Naive thymus-derived CD4-positive, alpha-beta T cell (primary cell): ENCODE measurements at regions not wholly inside any gene's neighbourhood (a gene's known extent, or its start where the extent isn't known, plus 50 kb on each side); places are given as distances from the start of the nearest gene placed in this dataset.

ENCODE experiments used
- ATAC-seq: fragments of 150-1000 bp; cut with Tn5 transposase; 2 replicates; pipeline ENCODE4 v1.10.0; 2021; ENCODE audit warnings: mild to moderate bottlenecking, moderate library complexity
- CTCF ChIA-PET: fragments of 350-600 bp; sonication (Branson Sonifier 250); formaldehyde crosslinking; loops from one replicate; lab custom pipeline; 2021; ENCODE audit warnings: antibody characterized with exemption; lab: Charles Lee
- POLR2A ChIA-PET: fragments of 350-600 bp; sonication (Branson Sonifier 250); formaldehyde crosslinking; loops from one replicate; lab custom pipeline; 2021; ENCODE audit warnings: antibody characterized with exemption, inconsistent platforms; lab: Charles Lee
- DNase-seq, 9 donors: peaks; one replicate each; pipeline versions ENCODE4 v3.0.0 to v3.0.0-alpha.2; 2020 to 2022; ENCODE audit warnings: mixed read lengths in 1 of 9
- H3K27ac ChIP-seq: one replicate; pipeline ENCODE4 v1.7.0; 2013; ENCODE audit warnings: mild to moderate bottlenecking, low read depth, low read length, moderate library complexity
- H3K27me3 ChIP-seq, 2 donors: one replicate each; pipeline ENCODE4 v1.7.0; 2013; ENCODE audit warnings: low read length in 2 of 2, mild to moderate bottlenecking in 2 of 2, moderate library complexity in 2 of 2; ENCODE audit not compliant: control insufficient read depth in 2 of 2, insufficient read depth in 2 of 2
- H3K36me3 ChIP-seq, 3 experiments: 1 replicate in 2 of 3; 2 replicates in 1 of 3; pipeline ENCODE4 v1.7.0; 2013; ENCODE audit warnings: low read length in 3 of 3, mild to moderate bottlenecking in 3 of 3, moderate library complexity in 1 of 3; ENCODE audit not compliant: insufficient read depth in 3 of 3, control insufficient read depth in 2 of 3
- H3K4me1 ChIP-seq, 2 donors: one replicate each; pipeline ENCODE4 v1.7.0; 2013; ENCODE audit warnings: low read length in 2 of 2, mild to moderate bottlenecking in 2 of 2, moderate library complexity in 1 of 2; ENCODE audit not compliant: control insufficient read depth in 2 of 2, insufficient read depth in 2 of 2
- H3K4me3 ChIP-seq: 2 replicates; pipeline ENCODE4 v1.7.0; 2013; ENCODE audit warnings: mild to moderate bottlenecking, low read length
- H3K9me3 ChIP-seq, 3 experiments: 1 replicate in 2 of 3; 2 replicates in 1 of 3; pipeline ENCODE4 v1.7.0; 2013; ENCODE audit warnings: low read length in 3 of 3; ENCODE audit not compliant: control insufficient read depth in 2 of 3
- H3K27ac Mint-ChIP-seq, 9 donors: one replicate each; pipeline ENCODE4 v1.8.0; 2020 to 2022; ENCODE audit warnings: mixed read lengths in 9 of 9, mild to moderate bottlenecking in 8 of 9, moderate library complexity in 5 of 9, inconsistent platforms in 2 of 9
- H3K27me3 Mint-ChIP-seq, 5 donors: one replicate each; pipeline ENCODE4 v1.8.0; 2021 to 2022; ENCODE audit warnings: mixed read lengths in 5 of 5, mild to moderate bottlenecking in 1 of 5
- H3K36me3 Mint-ChIP-seq, 5 donors: one replicate each; pipeline ENCODE4 v1.8.0; 2020 to 2022; ENCODE audit warnings: mixed read lengths in 5 of 5, mild to moderate bottlenecking in 3 of 5, inconsistent platforms in 1 of 5
- H3K4me1 Mint-ChIP-seq, 7 donors: one replicate each; pipeline ENCODE4 v1.8.0; 2020 to 2022; ENCODE audit warnings: mixed read lengths in 7 of 7, mild to moderate bottlenecking in 3 of 7, inconsistent platforms in 1 of 7
- H3K4me3 Mint-ChIP-seq, 10 donors: one replicate each; pipeline ENCODE4 v1.8.0; 2020 to 2022; ENCODE audit warnings: mild to moderate bottlenecking in 10 of 10, mixed read lengths in 10 of 10, moderate library complexity in 6 of 10, inconsistent platforms in 2 of 10
- H3K9me3 Mint-ChIP-seq, 11 donors: one replicate each; pipeline ENCODE4 v1.8.0; 2020 to 2022; ENCODE audit warnings: mixed read lengths in 11 of 11, mild to moderate bottlenecking in 4 of 11, inconsistent platforms in 1 of 11, moderate library complexity in 1 of 11
- intact Hi-C, 2 donors: fragments of 100-400 bp; cut with micrococcal nuclease; formaldehyde crosslinking; loops; one replicate each; pipeline ENCODE4 v1.15.1; 2023

- H3K9me3 ChIP-seq, result peaks cover 0 to 2% (median 0%) of the 10 kb centered on the region in 3 experiments
- intact Hi-C loops, result no loop called here
- H3K9me3 Mint-ChIP-seq, result peaks cover 3 to 23% (median 6%) of the 10 kb centered on the region in 11 donors
- no peak overlapping the region for H3K27ac ChIP-seq
- no peaks in the 10 kb centered on the region for H3K36me3 ChIP-seq
- H3K4me3 ChIP-seq, result no peak overlapping the region
- H3K27me3 ChIP-seq, result no peaks in the 10 kb centered on the region
- no peak for DNase-seq
- ChIA-PET CTCF (no interaction called here), POLR2A (no interaction called here)
- H3K36me3 Mint-ChIP-seq, result no peaks in the 10 kb centered on the region
- H3K4me3 Mint-ChIP-seq, result no peak overlapping the region
- no peaks in the 10 kb centered on the region for H3K27me3 Mint-ChIP-seq
- H3K4me1 ChIP-seq, result no peaks in the 10 kb centered on the region
- H3K4me1 Mint-ChIP-seq, result no peaks in the 10 kb centered on the region
- ATAC-seq, result no peak
- no peak overlapping the region for H3K27ac Mint-ChIP-seq
Measured at GRCh38 chr4:60840020-60840419, 360.1 kb upstream of the ADGRL3 start.

GRCh38 chr4:60846678-60847077, 353.4 kb upstream of the ADGRL3 start:
- Mint-ChIP-seq H3K9me3 (peaks cover 1 to 22% (median 5%) of the 10 kb centered on the region in 11 donors), H3K4me3 (no peak overlapping the region), H3K4me1 (no peaks in the 10 kb centered on the region), H3K36me3 (peaks cover 0 to 3% (median 0%) of the 10 kb centered on the region in 5 donors), H3K27me3 (no peaks in the 10 kb centered on the region), H3K27ac (no peak overlapping the region)
- Histone ChIP-seq H3K27ac (no peak overlapping the region), H3K36me3 (no peaks in the 10 kb centered on the region), H3K27me3 (no peaks in the 10 kb centered on the region), H3K9me3 (no peaks in the 10 kb centered on the region), H3K4me1 (no peaks in the 10 kb centered on the region), H3K4me3 (no peak overlapping the region)
- DNase-seq, result no peak
- CTCF ChIA-PET, result no interaction called here
- ATAC-seq, result no peak
- intact Hi-C loops, result no loop called here
- POLR2A ChIA-PET, result no interaction called here

- POLR2A ChIA-PET, result no interaction called here
- peaks cover 2 to 22% (median 8%) of the 10 kb centered on the region in 11 donors for H3K9me3 Mint-ChIP-seq
Measured at GRCh38 chr4:60847614-60848013, 352.5 kb upstream of the ADGRL3 start.

GRCh38 chr4:60857130-60857753, 342.9 kb upstream of the ADGRL3 start:
- no peak for ATAC-seq
- H3K9me3 ChIP-seq, result no peaks in the 10 kb centered on the region
- no peak overlapping the region for H3K4me3 Mint-ChIP-seq
- no peak for DNase-seq
- H3K27me3 Mint-ChIP-seq, result no peaks in the 10 kb centered on the region
- CTCF ChIA-PET, result no interaction called here
- H3K36me3 ChIP-seq, result no peaks in the 10 kb centered on the region
- POLR2A ChIA-PET, result no interaction called here
- H3K36me3 Mint-ChIP-seq, result no peaks in the 10 kb centered on the region
- H3K9me3 Mint-ChIP-seq, result peaks cover 1 to 26% (median 9%) of the 10 kb centered on the region in 11 donors
- H3K4me1 Mint-ChIP-seq, result no peaks in the 10 kb centered on the region
- H3K27ac Mint-ChIP-seq, result no peak overlapping the region
- no peak overlapping the region for H3K4me3 ChIP-seq
- H3K27ac ChIP-seq, result no peak overlapping the region
- H3K27me3 ChIP-seq, result no peaks in the 10 kb centered on the region
- intact Hi-C loops, result no loop called here
- H3K4me1 ChIP-seq, result no peaks in the 10 kb centered on the region

More at GRCh38 chr4:60847614-60848013, 352.5 kb upstream of the ADGRL3 start:
- ATAC-seq, result no peak
- CTCF ChIA-PET, result interaction anchor here (0.6 kb wide), 1 partner anchor 136 kb away, joined by 3 read pairs; no protein-coding TSS in a partner anchor
- intact Hi-C loops, result no loop called here
- H3K4me1 Mint-ChIP-seq, result no peaks in the 10 kb centered on the region
- H3K4me3 Mint-ChIP-seq, result no peak overlapping the region
- H3K27ac Mint-ChIP-seq, result no peak overlapping the region
- Histone ChIP-seq H3K4me3 (no peak overlapping the region), H3K27me3 (no peaks in the 10 kb centered on the region), H3K36me3 (no peaks in the 10 kb centered on the region), H3K9me3 (no peaks in the 10 kb centered on the region), H3K27ac (no peak overlapping the region), H3K4me1 (no peaks in the 10 kb centered on the region)
- no peak for DNase-seq
- no peaks in the 10 kb centered on the region for H3K27me3 Mint-ChIP-seq
- H3K36me3 Mint-ChIP-seq, result peaks cover 0 to 3% (median 0%) of the 10 kb centered on the region in 5 donors

- no peak overlapping the region for H3K27ac Mint-ChIP-seq
- DNase-seq, result no peak
- Histone ChIP-seq H3K27me3 (no peaks in the 10 kb centered on the region), H3K4me3 (no peak overlapping the region), H3K4me1 (no peaks in the 10 kb centered on the region), H3K27ac (no peak overlapping the region), H3K9me3 (no peaks in the 10 kb centered on the region), H3K36me3 (no peaks in the 10 kb centered on the region)
- intact Hi-C loops, result no loop called here
- no peaks in the 10 kb centered on the region for H3K27me3 Mint-ChIP-seq
- H3K4me3 Mint-ChIP-seq, result no peak overlapping the region
- peaks cover 0 to 24% (median 5%) of the 10 kb centered on the region in 11 donors for H3K9me3 Mint-ChIP-seq
- H3K36me3 Mint-ChIP-seq, result peaks cover 0 to 4% (median 0%) of the 10 kb centered on the region in 5 donors
- no peak for ATAC-seq
- ChIA-PET CTCF (no interaction called here), POLR2A (no interaction called here)
- H3K4me1 Mint-ChIP-seq, result no peaks in the 10 kb centered on the region
Measured at GRCh38 chr4:60863442-60863841, 336.7 kb upstream of the ADGRL3 start.

- intact Hi-C loops, result no loop called here
- CTCF ChIA-PET, result no interaction called here
- ATAC-seq, result no peak
- Mint-ChIP-seq H3K27ac (no peak overlapping the region), H3K9me3 (peaks cover 0 to 23% (median 5%) of the 10 kb centered on the region in 11 donors), H3K4me3 (no peak overlapping the region), H3K36me3 (peaks cover 0 to 4% (median 0%) of the 10 kb centered on the region in 5 donors), H3K4me1 (no peaks in the 10 kb centered on the region), H3K27me3 (no peaks in the 10 kb centered on the region)
- no peak overlapping the region for H3K27ac ChIP-seq
- POLR2A ChIA-PET, result no interaction called here
- no peaks in the 10 kb centered on the region for H3K27me3 ChIP-seq
- no peaks in the 10 kb centered on the region for H3K9me3 ChIP-seq
- H3K36me3 ChIP-seq, result no peaks in the 10 kb centered on the region
- H3K4me3 ChIP-seq, result no peak overlapping the region
- no peaks in the 10 kb centered on the region for H3K4me1 ChIP-seq
- DNase-seq, result no peak
Measured at GRCh38 chr4:60865273-60865672, 334.9 kb upstream of the ADGRL3 start.
